ENCODE measurements at regions not wholly inside any gene's neighbourhood (a gene's known extent, or its start where the extent isn't known, plus 50 kb on each side); places are given as distances from the start of the nearest gene placed in this dataset.
"Not testable (repeated sequence)": the region's sequence is repeated elsewhere in the genome, so short reads cannot be mapped to it uniquely, and the experiment has no call there.

DNA sequence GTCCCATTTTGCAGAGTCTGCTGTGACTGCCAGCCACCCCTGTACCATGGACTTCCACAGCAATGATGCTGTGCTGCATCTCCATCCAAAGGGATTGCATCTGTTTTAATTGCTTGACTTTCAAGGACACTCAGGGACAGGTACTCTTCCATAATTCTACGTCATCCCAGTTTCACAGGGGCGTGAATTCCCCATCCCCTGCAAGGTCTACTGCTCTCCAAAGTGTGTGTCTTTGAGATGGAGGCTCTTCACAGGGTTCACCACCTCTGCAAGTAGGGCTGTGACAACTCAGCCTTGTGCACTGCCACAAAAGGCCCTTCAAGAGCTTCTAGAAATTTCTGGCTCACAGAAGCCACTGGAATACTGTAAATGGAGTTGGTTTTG, 304.3 kb upstream of the PLGLB1 start:
- not testable (repeated sequence) for TF ChIP-seq CTCF (optimal IDR thresholded peaks at IDR 0.05 in 1 of 3, IDR thresholded peaks at IDR 0.05 in 1 of 3, conservative IDR thresholded peaks at IDR 0.05 in 1 of 3; ENCODE audit: extremely low read depth in 1 of 3, insufficient read depth in 2 of 3, low read length in 3 of 3); EZH2 (IDR thresholded peaks at IDR 0.05; ENCODE audit: low read length)
